Cardiac muscle cell (in vitro differentiated cells and primary cell): ENCODE measurements at regions not wholly inside any gene's neighbourhood (a gene's known extent, or its start where the extent isn't known, plus 50 kb on each side); places are given as distances from the start of the nearest gene placed in this dataset.

Source experiments
- DNase-seq, 2 donors: peaks; one replicate each; pipeline versions ENCODE4 v3.0.0 to v3.0.0-alpha.2; 2010 to 2017; ENCODE audit warnings: low read depth in 1 of 2, low spot score in 1 of 2
- H3K27ac ChIP-seq: fragments of 200-600 bp; sonication (generic); 2 replicates; pipeline ENCODE4 v1.5.1; 2016
- H3K27me3 ChIP-seq: fragments of 200-600 bp; sonication (generic); 2 replicates; pipeline ENCODE4 v1.6.0; 2016; ENCODE audit warnings: control low read depth
- H3K36me3 ChIP-seq: fragments of 200-600 bp; sonication (generic); 2 replicates; pipeline ENCODE4 v1.5.1; 2016; ENCODE audit warnings: control low read depth
- H3K4me1 ChIP-seq: fragments of 200-600 bp; sonication (generic); 2 replicates; pipeline ENCODE4 v1.8.1; 2017; ENCODE audit warnings: low read depth, mild to moderate bottlenecking, mixed run types
- H3K4me3 ChIP-seq: fragments of 200-600 bp; sonication (generic); 2 replicates; pipeline ENCODE4 v1.5.1; 2016; ENCODE audit warnings: mild to moderate bottlenecking
- H3K9me3 ChIP-seq: fragments of 200-600 bp; sonication (generic); 2 replicates; pipeline ENCODE4 v1.5.1; 2017; ENCODE audit warnings: low read depth, mild to moderate bottlenecking, control low read depth
- TF ChIP-seq, protein P1 (sequence below): IDR thresholded peaks from 2 replicates; pipeline ENCODE4 v1.5.1; 2012; ENCODE audit warnings: low read depth, mild to moderate bottlenecking, low read length

DNA sequence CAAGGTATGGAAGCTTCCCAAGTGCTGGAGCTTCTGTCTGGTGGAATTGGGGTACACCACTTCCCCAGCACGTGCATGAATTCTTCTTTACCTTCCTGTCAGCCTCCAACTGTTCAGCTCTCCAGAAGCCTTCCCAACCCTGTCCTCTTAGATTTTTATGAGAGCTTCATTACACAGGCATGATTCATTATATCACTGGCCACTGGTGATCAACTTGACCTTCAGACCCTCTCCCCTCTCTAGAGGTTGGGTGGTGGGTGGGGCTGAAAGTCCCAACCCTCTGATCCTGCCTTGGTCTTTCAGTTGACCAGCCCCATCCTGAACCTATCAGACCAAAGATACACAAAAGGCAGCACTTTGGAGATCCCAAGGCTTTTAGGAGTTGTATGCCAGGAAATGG, 795.7 kb upstream of the SOX9 start:
- H3K4me3 ChIP-seq: no peak overlapping the region
- no peaks in the 10 kb centered on the region for H3K9me3 ChIP-seq
- H3K36me3 ChIP-seq: no peaks in the 10 kb centered on the region
- TF ChIP-seq, protein P1, sequence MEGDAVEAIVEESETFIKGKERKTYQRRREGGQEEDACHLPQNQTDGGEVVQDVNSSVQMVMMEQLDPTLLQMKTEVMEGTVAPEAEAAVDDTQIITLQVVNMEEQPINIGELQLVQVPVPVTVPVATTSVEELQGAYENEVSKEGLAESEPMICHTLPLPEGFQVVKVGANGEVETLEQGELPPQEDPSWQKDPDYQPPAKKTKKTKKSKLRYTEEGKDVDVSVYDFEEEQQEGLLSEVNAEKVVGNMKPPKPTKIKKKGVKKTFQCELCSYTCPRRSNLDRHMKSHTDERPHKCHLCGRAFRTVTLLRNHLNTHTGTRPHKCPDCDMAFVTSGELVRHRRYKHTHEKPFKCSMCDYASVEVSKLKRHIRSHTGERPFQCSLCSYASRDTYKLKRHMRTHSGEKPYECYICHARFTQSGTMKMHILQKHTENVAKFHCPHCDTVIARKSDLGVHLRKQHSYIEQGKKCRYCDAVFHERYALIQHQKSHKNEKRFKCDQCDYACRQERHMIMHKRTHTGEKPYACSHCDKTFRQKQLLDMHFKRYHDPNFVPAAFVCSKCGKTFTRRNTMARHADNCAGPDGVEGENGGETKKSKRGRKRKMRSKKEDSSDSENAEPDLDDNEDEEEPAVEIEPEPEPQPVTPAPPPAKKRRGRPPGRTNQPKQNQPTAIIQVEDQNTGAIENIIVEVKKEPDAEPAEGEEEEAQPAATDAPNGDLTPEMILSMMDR: no peak
- H3K27me3 ChIP-seq: peaks cover 88% of the 10 kb centered on the region
- DNase-seq: no peak
- H3K4me1 ChIP-seq: no peaks in the 10 kb centered on the region
- no peak overlapping the region for H3K27ac ChIP-seq

DNA sequence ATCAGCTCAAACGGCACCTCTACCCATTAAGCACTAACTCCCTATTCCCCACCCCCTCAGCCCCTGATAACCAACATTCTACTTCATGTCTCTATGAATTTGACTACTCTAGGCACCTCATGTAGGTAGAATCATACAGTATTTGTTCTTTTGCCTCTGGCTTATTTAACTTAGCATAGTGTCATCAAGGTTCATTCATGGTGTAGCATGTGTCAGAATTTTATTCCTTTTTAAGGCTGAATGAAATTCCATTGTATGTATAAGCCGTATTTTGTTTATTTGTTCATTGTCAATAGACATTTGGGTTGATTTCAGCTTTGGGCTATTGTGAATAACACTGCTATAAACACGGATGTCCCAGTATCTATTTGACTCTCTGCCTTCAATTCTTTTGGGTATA, 794.9 kb upstream of the SOX9 start:
- no peak overlapping the region for H3K27ac ChIP-seq
- H3K36me3 ChIP-seq: no peaks in the 10 kb centered on the region
- DNase-seq: no peak
- no peaks in the 10 kb centered on the region for H3K4me1 ChIP-seq
- H3K27me3 ChIP-seq: peaks cover 87% of the 10 kb centered on the region
- TF ChIP-seq, protein P1: no peak
- no peak overlapping the region for H3K4me3 ChIP-seq
- H3K9me3 ChIP-seq: no peaks in the 10 kb centered on the region

DNA sequence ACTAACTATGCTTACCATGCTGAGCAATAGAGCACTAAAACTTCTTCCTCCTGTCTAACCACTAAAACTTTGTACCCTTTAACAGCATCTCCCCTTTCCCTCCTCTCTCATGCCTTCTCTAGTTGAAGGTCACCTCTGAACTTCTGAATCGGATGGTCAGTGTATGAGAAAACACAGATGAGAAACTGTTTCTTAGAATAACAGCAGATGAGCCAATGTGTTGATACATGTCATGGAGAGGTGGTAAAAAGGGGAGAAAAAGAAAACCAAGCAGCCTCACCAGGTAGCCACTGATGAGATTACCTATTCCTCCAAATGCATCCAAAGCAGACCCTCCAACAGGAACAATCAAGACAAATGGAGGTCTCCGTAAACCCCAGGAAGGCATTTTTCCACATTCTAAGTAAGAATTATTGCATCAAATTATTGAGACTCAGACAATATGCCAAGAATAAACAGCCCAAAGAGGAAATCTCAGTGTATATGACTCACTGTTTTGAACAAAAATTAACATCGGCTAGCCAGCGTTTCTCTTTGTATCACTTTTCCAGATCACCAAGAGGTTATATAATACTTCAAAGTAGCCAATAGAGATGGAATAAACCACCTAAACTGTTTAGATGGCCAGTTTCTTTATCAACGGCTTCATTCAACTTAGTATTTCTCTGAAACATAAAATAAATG, 793.3 kb upstream of the SOX9 start:
- H3K36me3 ChIP-seq: no peaks in the 10 kb centered on the region
- DNase-seq: peak in 1 of 2 donors; percentile 48
- H3K4me1 ChIP-seq: no peaks in the 10 kb centered on the region
- no peaks in the 10 kb centered on the region for H3K9me3 ChIP-seq
- TF ChIP-seq, protein P1: no peak
- peaks cover 89% of the 10 kb centered on the region for H3K27me3 ChIP-seq
- no peak overlapping the region for H3K4me3 ChIP-seq
- H3K27ac ChIP-seq: no peak overlapping the region

GRCh38 chr17:71329310-71330098, 791.3 kb upstream of the SOX9 start:
- no peak overlapping the region for H3K27ac ChIP-seq
- H3K9me3 ChIP-seq: no peaks in the 10 kb centered on the region
- DNase-seq: peak in 1 of 2 donors; percentile 35
- H3K4me3 ChIP-seq: no peak overlapping the region
- no peaks in the 10 kb centered on the region for H3K36me3 ChIP-seq
- H3K27me3 ChIP-seq: peaks cover 89% of the 10 kb centered on the region
- TF ChIP-seq, protein P1: no peak
- H3K4me1 ChIP-seq: no peaks in the 10 kb centered on the region

DNA sequence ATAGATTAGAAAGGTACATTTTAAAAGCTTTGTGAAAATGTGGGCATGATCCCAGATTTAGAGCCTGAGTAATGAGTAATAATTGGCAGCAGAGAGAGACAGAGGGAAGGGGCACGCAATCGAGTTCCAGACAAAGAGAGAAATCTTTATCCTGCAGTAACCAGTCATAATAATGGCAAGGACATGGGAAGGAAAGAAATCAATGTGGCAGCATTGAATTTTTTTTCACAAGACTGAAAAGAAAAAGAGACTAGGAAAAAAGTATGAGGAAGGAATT, 790.8 kb upstream of the SOX9 start:
- Histone ChIP-seq H3K4me1 (no peaks in the 10 kb centered on the region), H3K36me3 (no peaks in the 10 kb centered on the region), H3K27ac (no peak overlapping the region), H3K4me3 (no peak overlapping the region), H3K9me3 (no peaks in the 10 kb centered on the region), H3K27me3 (peaks cover 91% of the 10 kb centered on the region)
- TF ChIP-seq, protein P1: no peak
- DNase-seq: peak in 1 of 2 donors; percentile 21
